Fibroblast of lung (primary cell): ENCODE measurements at regions not wholly inside any gene's neighbourhood (a gene's known extent, or its start where the extent isn't known, plus 50 kb on each side); places are given as distances from the start of the nearest gene placed in this dataset.

ENCODE experiments used
- CTCF ChIP-seq, 2 donors: IDR thresholded peaks in 1 of 2; conservative IDR thresholded peaks in 1 of 2; 1 replicate in 1 of 2; 2 replicates in 1 of 2; pipeline ENCODE4 v1.5.1; 2011 to 2012; ENCODE audit warnings: low read length in 2 of 2, control low read depth in 1 of 2, inconsistent platforms in 1 of 2, low read depth in 1 of 2, mild to moderate bottlenecking in 1 of 2
- EZH2 ChIP-seq: IDR thresholded peaks from 2 replicates; pipeline ENCODE4 v1.5.1; 2012; ENCODE audit warnings: low read length, control low read depth, mild to moderate bottlenecking; ENCODE audit errors: missing control alignments

GRCh38 chr5:82760856-82761255 is 316.3 kb downstream of the TMEM167A start:
- TF ChIP-seq CTCF (conservative IDR thresholded peaks at IDR 0.05 in 1 of 2, IDR thresholded peaks at IDR 0.05 in 1 of 2; ENCODE audit: low read depth in 1 of 2, low read length in 2 of 2) (no peak), EZH2 (no peak)
